GM18517 (cell line): ENCODE measurements at regions not wholly inside any gene's neighbourhood (a gene's known extent, or its start where the extent isn't known, plus 50 kb on each side); places are given as distances from the start of the nearest gene placed in this dataset.
"Not testable (repeated sequence)": the region's sequence is repeated elsewhere in the genome, so short reads cannot be mapped to it uniquely, and the experiment has no call there.

Experiments used
- ATAC-seq: cut with Tn5 transposase; IDR thresholded peaks from one replicate; pipeline ENCODE4 v1.9.1; 2021; ENCODE audit warnings: mild to moderate bottlenecking, moderate library complexity; ENCODE audit not compliant: unreplicated experiment

- no peak for ATAC-seq
These were observed 98.0 kb downstream of the SYF2 start for GRCh38 chr1:25134307-25134706.

DNA sequence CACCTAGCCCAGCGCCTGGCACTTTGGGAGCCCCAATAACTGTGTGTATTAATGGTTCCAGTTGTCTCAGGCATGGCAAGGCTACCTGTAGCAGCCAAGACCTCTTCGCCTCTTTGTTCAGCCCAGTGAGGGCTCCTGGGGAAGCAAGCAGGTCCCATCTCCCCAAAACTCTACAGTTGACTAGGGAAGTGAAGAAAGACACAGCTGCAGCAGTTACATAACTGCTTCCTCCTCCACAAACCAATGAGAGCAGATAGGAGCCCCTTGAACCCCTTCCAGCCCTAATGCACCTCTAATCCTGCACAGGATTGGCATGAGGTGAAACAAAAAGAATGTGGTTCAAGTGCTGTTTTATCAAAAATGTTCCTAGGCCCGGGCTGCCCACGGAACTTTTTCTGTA, 100.5 kb downstream of the SYF2 start:
- ATAC-seq, result no peak

DNA sequence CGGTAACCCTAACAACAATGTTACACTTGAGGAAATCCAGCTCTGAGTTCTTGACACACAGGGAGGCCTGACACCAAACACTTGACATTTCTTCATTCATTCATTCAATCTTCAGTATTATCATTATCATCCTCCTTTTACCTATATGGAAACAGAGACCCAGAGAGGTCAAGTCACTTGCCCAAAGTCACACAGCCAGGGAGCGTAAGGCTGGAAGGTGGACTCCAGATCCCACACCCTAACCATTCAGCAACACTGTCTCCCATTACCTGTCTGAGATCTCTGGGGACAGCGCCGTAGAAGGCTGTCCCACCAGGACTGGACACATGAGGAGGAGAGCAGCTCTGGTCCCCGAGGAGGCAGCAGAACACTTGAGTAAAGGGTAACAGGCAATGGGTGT, 101.4 kb downstream of the SYF2 start:
- no peak for ATAC-seq

GRCh38 chr1:25129380-25129779, 102.9 kb downstream of the SYF2 start:
- ATAC-seq, result no peak

DNA sequence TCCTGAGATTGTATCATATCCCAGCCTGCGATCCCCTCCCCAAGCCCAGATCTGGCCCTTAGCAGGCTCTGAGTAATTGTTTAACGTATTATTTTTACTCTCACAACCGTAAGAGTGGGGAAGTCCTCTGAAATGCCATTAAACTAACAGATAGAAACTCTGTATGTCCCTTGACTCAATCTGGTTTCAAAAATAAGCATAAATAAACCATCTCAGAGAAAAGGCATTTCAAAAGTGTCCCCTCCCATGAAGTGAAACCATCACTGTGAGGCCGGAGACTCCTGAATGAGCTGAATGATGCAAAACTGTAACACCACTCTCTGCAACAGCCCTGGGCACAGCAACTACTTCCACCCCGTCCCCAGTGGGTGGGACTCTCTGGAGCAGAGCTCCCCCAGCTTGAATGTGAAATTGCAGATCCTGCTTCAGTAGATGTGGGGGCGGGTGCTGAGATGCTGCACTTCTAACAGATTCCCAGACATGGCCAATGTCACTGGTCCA, 104.1 kb downstream of the SYF2 start:
- ATAC-seq, result no peak

GRCh38 chr1:25126562-25126961, 105.7 kb downstream of the SYF2 start:
- no peak for ATAC-seq

- no peak for ATAC-seq
These were observed 108.8 kb downstream of the SYF2 start for GRCh38 chr1:25123551-25123950.

DNA sequence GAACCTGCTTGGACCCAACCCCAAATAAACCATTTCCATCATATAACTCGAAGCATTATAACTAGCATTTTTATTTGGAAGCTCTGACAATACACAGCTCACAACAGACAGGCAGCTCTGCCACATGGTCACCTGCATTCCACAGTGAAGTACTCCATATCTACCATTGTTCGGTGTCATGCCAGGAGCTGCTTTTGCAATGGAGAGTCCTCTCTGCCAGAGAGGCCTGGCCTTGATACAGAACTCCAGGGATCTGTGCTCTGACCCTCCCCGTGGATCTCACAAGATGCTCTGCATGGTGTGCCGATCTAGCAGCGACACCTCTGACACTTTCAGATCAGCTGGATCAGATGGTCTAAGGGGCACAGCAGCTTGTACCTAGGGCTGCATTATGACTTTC, 109.6 kb downstream of the SYF2 start:
- ATAC-seq, result no peak

GRCh38 chr1:25120281-25120680, 112.0 kb downstream of the SYF2 start:
- no peak for ATAC-seq

DNA sequence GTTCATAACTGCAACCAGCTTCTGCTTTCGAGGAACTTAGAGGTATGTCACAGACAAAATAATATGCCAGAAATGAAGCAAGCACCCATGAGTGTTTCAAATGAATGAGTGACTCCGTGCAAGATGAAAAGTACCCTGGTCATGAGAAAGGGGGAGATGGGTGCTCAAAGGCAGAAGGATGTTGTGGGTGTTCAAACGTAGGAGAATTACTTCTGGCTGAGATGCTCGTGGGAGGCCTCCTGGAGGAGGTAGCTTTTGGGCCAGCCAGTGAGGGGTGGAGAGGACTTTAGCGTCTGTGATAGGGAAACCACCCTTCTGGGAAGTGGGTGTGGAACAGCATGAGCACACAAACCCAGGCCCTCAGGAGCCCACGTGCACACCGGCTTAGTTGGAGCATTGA, 113.8 kb downstream of the SYF2 start:
- ATAC-seq, result no peak

DNA sequence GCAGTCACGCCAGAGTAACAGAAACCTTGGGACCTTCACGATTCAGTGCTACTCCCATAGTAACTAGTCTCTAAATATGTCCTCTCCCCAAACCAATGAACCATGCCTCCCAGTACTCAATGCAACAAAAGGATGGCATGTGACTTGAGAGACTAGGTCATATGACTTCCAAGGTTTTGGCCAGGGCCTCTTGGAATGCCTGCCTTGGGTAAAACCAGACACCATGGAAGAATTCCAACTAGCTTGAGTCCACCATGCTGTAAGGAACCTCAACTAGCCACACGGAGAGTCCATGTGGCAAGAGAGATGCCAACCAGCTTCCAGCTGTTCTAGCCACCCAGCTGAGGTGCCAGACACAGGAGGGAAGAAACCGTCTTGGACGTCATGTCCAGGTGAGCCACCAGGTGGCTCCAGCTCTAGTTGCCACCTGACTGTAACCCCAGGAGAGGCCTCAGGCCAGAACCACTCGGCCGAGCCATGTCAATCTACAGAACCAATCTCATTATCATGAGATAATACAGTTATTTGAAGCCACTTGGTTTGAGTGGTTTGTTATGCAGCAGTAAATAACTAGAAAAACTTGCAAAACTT, 115.0 kb downstream of the SYF2 start:
- ATAC-seq, result no peak

- no peak for ATAC-seq
These were observed 115.5 kb downstream of the SYF2 start for GRCh38 chr1:25116832-25117231.

GRCh38 chr1:25116117-25116516, 116.2 kb downstream of the SYF2 start:
- ATAC-seq, result not testable (repeated sequence)

- no peak for ATAC-seq
These were observed 118.6 kb downstream of the SYF2 start for GRCh38 chr1:25113731-25114130.

DNA sequence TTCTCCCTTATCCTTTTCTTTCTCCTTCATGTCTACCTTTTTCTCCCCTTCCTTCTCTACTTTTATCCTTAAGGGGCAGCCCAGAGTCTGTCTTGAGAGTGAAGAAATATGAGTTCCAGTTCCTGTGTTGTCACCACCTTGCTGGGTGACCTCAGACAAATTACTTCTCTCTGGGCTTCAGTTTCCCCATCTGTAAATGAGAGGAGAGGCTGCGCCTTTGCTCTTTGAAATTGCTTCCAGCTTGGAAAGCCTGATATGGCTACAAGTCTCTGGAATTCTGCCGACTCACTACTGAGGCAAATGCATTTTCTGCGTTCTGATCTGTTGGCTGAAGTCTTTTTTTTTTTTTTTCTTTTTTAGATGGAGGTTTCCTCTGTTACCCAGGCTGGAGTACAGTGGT, 119.2 kb downstream of the SYF2 start:
- no peak for ATAC-seq

DNA sequence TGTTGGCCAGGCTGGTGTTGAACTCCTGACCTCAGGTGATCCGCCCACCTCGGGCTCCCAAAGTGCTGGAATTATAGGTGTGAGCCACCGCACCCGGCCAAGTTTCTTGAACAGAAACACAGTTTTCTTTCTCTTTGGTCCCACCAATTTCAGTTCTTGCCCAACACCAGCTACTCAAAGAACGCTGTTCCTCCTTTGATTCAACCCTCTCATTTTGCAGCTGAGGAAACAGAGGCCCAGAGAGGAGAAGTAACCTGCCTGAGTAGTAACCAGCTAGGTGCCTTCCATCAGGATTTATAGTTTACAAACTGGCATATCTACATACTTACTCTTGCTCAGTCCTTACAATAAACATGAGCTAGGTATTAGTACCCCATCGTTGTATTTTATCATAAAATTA, 119.9 kb downstream of the SYF2 start:
- ATAC-seq, result no peak

DNA sequence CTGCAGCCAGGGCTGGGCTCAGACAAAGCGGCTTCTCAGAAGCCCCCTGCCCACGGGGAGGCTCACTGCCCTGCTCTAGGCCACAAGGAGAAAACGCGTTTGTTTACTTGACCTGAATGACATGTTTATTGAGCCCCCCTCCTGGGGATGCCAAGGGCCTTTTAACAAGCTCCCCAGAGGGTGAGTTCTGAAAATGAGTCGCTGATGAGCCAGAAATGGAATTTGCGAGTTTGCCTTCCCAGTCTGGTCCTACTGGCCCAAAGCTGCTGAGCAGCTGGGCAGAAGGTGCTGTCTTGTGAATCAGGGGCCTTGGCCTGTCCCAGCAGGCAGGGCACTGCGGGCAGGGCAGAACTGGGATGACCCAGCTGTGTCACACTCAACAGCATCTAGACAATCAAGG, 120.6 kb downstream of the SYF2 start:
- no peak for ATAC-seq

DNA sequence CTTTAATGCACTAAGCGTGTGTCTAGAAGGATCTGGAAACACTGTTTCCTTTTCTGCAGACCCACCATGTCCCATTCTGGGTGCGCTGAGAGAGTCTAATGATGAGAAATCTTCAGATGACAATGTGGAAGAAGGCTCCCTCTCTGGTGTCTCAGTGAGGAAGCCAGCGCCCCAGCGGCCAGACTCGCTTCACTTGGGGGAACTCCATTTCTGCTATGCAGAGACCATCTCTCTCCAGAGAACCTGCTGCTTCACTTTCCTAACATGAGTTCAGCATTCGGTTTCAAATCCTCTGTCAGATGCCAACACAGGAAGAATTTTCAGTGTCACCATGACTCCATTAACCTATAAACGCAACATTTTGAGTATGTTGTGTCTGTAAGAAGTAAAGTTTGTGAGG, 121.8 kb downstream of the SYF2 start:
- ATAC-seq, result no peak

GRCh38 chr1:25110036-25110435, 122.3 kb downstream of the SYF2 start:
- ATAC-seq, result no peak

GRCh38 chr1:25109531-25109951, 122.8 kb downstream of the SYF2 start:
- ATAC-seq, result no peak

GRCh38 chr1:25107643-25108010, 124.7 kb downstream of the SYF2 start:
- ATAC-seq, result no peak

DNA sequence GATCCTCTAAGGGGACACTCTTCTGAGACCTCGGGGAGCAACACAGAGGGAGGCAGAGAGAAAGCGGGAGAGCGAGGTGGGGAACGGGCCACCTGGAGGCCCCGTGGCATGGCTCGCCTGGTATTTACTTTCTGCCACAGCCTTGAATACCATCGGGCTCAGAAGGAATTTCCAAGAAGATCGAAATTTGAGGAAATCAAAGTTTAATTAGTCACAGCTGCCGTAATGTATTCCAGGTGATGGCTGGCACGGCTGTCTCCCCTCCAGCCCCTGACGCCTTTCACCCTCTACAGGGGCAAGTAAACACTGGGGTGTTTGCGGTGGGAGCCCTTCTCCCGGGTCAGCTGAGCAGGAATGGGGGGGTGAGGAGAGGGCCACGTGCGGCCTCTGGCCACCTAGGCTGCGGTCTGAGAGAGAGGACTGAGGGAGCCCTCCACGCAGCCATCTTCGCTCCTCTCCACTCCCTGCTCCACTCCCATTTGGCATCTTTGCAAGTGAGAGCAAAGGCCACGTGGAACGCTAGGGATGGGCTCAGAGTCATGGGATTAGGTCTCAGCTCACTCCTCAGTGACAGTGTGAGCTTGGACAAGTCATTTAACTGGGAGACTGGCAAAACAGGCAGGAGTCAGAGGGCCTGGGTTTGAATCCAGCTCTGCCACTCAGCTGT, 125.2 kb downstream of the SYF2 start:
- ATAC-seq, result no peak

GRCh38 chr1:25106352-25106751, 126.0 kb downstream of the SYF2 start:
- no peak for ATAC-seq
